Ascending aorta (tissue), 2 donors: ENCODE measurements at regions not wholly inside any gene's neighbourhood (a gene's known extent, or its start where the extent isn't known, plus 50 kb on each side); places are given as distances from the start of the nearest gene placed in this dataset.

Experiments used
- DNase-seq, 2 donors: peaks; one replicate each; pipeline ENCODE4 v3.0.0-alpha.2; 2019; ENCODE audit warnings: low spot score in 2 of 2
- H3K27ac ChIP-seq, 2 donors: fragments of 200-600 bp; sonication (generic); one replicate each; pipeline ENCODE4 v1.5.1; 2016 to 2017; ENCODE audit warnings: mild to moderate bottlenecking in 1 of 2
- H3K27me3 ChIP-seq: fragments of 200-600 bp; sonication (generic); one replicate; pipeline ENCODE4 v1.5.1; 2017
- H3K36me3 ChIP-seq, 2 donors: fragments of 200-600 bp; sonication (generic); one replicate each; pipeline ENCODE4 v1.5.1; 2016
- H3K4me1 ChIP-seq, 2 donors: fragments of 200-600 bp; sonication (generic); one replicate each; pipeline ENCODE4 v1.5.1; 2016 to 2017; ENCODE audit warnings: mild to moderate bottlenecking in 1 of 2
- H3K4me3 ChIP-seq, 2 donors: fragments of 200-600 bp; sonication (generic); one replicate each; pipeline ENCODE4 v1.5.1; 2016 to 2017; ENCODE audit warnings: mild to moderate bottlenecking in 1 of 2
- H3K9me3 ChIP-seq, 2 donors: fragments of 200-600 bp; sonication (generic); one replicate each; pipeline ENCODE4 v1.5.1; 2016
- CTCF ChIP-seq, 3 experiments: fragments of 200-600 bp in 2 of 3; fragments of 450-650 bp in 1 of 3; sonication (generic) in 2 of 3; IDR thresholded peaks; one replicate each; pipeline ENCODE4 v1.5.1; 2016 to 2019; ENCODE audit warnings: antibody characterized with exemption in 3 of 3, mild to moderate bottlenecking in 1 of 3, moderate library complexity in 1 of 3
- intact Hi-C: fragments of 100-400 bp; cut with DNase I; formaldehyde crosslinking; loops from one replicate; pipeline ENCODE4 v1.15.1; 2023

DNA sequence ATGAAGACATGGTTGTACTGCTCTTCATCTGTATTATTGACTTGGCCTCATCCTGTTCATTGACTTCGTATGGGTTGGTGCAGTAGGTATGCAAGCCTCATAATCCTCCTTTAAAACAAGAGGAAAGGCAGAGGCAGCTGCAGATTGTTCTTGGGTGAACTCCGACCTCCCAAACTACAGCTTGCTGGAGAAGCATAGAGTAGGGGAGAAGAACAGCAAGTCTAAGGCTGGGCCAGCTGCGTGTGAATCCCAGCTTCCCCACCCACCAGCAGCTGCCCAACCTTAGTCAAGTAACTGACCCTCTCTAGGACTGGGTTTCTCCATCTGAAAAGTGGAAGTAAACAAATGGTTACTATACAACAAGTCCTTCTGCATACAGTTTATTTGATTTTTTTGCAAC lies 114.5 kb upstream of the WWC1 start:
- no peaks in the 10 kb centered on the region for H3K4me1 ChIP-seq

GRCh38 chr5:168177831-168178450 lies 113.5 kb upstream of the WWC1 start:
- Histone ChIP-seq H3K27me3 (no peaks in the 10 kb centered on the region), H3K36me3 (no peaks in the 10 kb centered on the region), H3K27ac (peak overlapping the region in 1 of 2 donors; percentile 13), H3K9me3 (no peaks in the 10 kb centered on the region), H3K4me1 (no peaks in the 10 kb centered on the region), H3K4me3 (no peak overlapping the region)
- no peak for TF ChIP-seq CTCF (IDR thresholded peaks at IDR 0.05)
- intact Hi-C loops: no loop called here
- DNase-seq: no peak

More for the DNA sequence above, 114.5 kb upstream of the WWC1 start:
- Histone ChIP-seq H3K9me3 (no peaks in the 10 kb centered on the region), H3K36me3 (no peaks in the 10 kb centered on the region), H3K27me3 (no peaks in the 10 kb centered on the region), H3K4me3 (no peak overlapping the region), H3K27ac (no peak overlapping the region)
- intact Hi-C loops: no loop called here
- no peak for TF ChIP-seq CTCF (IDR thresholded peaks at IDR 0.05)
- no peak for DNase-seq

DNA sequence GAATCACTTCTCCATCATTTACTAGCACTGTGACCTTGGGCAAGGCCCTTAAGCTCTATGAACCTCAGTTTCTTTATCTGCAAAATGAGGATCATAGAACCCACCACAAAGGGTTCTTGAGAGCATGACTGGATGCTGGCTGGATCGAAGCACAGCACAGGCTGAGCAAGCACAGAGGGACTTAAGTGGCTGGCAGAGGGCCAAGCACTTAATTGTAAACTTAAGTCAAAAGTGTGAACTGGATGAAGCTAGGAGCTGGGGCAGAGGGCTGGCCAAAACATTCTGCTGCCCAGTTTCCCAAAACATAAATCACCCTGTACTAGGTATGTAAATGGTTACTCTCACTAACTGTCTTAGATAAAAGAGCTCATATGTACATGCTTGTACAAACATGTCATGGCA lies 112.3 kb upstream of the WWC1 start:
- Histone ChIP-seq H3K9me3 (no peaks in the 10 kb centered on the region), H3K4me3 (no peak overlapping the region), H3K36me3 (no peaks in the 10 kb centered on the region), H3K4me1 (no peaks in the 10 kb centered on the region), H3K27ac (no peak overlapping the region), H3K27me3 (no peaks in the 10 kb centered on the region)
- no peak for DNase-seq
- no peak for TF ChIP-seq CTCF (IDR thresholded peaks at IDR 0.05)
- intact Hi-C loops: no loop called here

GRCh38 chr5:168182269-168182668 lies 109.2 kb upstream of the WWC1 start:
- H3K27me3 ChIP-seq: no peaks in the 10 kb centered on the region
- H3K36me3 ChIP-seq: no peaks in the 10 kb centered on the region
- no peak for TF ChIP-seq CTCF (IDR thresholded peaks at IDR 0.05)
- H3K27ac ChIP-seq: no peak overlapping the region
- no peaks in the 10 kb centered on the region for H3K9me3 ChIP-seq
- H3K4me1 ChIP-seq: no peaks in the 10 kb centered on the region
- intact Hi-C loops: no loop called here
- no peak for DNase-seq
- no peak overlapping the region for H3K4me3 ChIP-seq

GRCh38 chr5:168184103-168184502 lies 107.3 kb upstream of the WWC1 start:
- no peak for TF ChIP-seq CTCF (IDR thresholded peaks at IDR 0.05)
- DNase-seq: no peak
- no peak overlapping the region for H3K27ac ChIP-seq
- H3K4me3 ChIP-seq: no peak overlapping the region
- no peaks in the 10 kb centered on the region for H3K9me3 ChIP-seq
- H3K36me3 ChIP-seq: no peaks in the 10 kb centered on the region
- intact Hi-C loops: no loop called here
- H3K27me3 ChIP-seq: no peaks in the 10 kb centered on the region
- H3K4me1 ChIP-seq: no peaks in the 10 kb centered on the region
